Coronary artery (tissue), 2 donors: ENCODE measurements at regions not wholly inside any gene's neighbourhood (a gene's known extent, or its start where the extent isn't known, plus 50 kb on each side); places are given as distances from the start of the nearest gene placed in this dataset.
"Not testable (repeated sequence)": the region's sequence is repeated elsewhere in the genome, so short reads cannot be mapped to it uniquely, and the experiment has no call there.

Experiments
- DNase-seq: peaks from one replicate; pipeline ENCODE4 v3.0.0-alpha.2; 2017; ENCODE audit warnings: low spot score
- H3K27ac ChIP-seq, 2 donors: fragments of 200-600 bp; sonication (generic); one replicate each; pipeline ENCODE4 v1.5.1; 2016 to 2019
- H3K4me3 ChIP-seq: fragments of 200-600 bp; sonication (generic); 2 replicates; pipeline ENCODE4 v1.5.1; 2016; ENCODE audit warnings: mild to moderate bottlenecking, moderate library complexity
- TF ChIP-seq, protein P1 (sequence below): fragments of 200-600 bp; sonication (generic); IDR thresholded peaks from one replicate; pipeline ENCODE4 v1.5.1; 2019; ENCODE audit warnings: antibody characterized with exemption

DNA sequence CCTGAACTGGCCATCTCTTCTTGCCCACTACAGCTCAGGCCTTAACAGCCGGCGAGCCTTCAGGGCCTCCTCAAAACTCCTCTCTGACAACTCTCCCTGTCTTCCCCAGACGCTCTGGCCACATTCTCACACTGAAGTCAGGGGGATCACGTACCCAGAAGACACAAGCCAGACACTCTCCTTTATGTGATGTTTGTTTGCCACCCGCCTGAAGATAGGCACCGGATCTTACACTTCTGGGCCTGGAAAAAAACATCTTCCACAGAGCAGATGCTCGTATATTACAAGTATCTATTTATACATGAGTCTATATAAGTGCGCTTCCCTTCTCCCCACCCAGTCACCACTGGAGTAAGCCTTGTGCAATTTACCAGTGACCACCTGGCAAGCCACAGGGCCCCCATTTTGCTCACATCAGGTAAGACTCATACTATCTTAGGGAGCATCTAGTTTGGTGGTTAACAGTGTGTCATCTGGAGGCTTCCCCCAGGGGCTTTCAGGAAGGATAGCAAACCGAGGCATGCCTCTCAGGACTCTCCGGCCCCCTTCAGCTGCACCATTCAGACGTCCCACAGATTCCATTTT is 349.4 kb downstream of the SOX9 start:
- TF ChIP-seq, protein P1, sequence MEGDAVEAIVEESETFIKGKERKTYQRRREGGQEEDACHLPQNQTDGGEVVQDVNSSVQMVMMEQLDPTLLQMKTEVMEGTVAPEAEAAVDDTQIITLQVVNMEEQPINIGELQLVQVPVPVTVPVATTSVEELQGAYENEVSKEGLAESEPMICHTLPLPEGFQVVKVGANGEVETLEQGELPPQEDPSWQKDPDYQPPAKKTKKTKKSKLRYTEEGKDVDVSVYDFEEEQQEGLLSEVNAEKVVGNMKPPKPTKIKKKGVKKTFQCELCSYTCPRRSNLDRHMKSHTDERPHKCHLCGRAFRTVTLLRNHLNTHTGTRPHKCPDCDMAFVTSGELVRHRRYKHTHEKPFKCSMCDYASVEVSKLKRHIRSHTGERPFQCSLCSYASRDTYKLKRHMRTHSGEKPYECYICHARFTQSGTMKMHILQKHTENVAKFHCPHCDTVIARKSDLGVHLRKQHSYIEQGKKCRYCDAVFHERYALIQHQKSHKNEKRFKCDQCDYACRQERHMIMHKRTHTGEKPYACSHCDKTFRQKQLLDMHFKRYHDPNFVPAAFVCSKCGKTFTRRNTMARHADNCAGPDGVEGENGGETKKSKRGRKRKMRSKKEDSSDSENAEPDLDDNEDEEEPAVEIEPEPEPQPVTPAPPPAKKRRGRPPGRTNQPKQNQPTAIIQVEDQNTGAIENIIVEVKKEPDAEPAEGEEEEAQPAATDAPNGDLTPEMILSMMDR: no peak
- H3K4me3 ChIP-seq: no peak overlapping the region
- H3K27ac ChIP-seq: no peak overlapping the region
- DNase-seq: no peak

DNA sequence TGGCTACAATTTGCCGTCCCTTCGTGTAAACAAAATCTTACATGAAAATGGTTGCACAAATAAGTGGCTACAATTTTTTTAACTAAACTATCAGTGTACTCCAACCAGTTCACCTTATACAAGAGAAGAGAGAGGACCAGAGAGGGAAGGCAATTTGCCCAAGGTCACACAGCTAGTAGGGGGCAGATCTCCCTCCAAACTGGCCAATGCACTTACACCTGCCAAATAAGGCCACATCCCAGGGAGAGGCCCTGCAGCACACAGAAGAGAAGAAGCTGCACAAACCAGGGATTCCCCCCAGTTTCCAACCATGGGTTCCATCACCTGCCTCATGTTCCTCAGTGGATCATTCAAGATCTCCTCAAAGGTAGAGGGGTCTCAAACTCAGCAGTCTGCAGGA is 349.9 kb downstream of the SOX9 start:
- Histone ChIP-seq H3K27ac (no peak overlapping the region), H3K4me3 (no peak overlapping the region)
- TF ChIP-seq, protein P1: no peak
- DNase-seq: no peak

DNA sequence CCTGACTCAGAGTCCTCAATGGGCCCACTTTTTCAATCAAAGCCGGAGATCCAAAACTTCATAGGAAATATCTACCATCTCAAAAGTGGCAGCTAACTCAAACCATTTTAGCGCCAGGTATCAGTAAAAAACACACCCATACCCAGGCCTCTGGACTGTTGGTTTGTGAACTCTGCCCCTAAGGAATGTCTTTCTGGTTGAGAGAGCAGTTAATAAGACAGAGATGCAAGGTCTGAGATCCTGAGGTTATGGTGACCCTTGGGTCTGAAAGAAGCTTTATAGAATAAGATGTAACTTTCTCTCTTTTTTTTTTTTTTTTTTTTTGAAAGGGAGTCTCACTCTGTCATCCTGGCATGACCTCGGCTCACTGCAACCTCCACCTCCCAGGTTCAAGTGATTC is 350.5 kb downstream of the SOX9 start:
- H3K4me3 ChIP-seq: no peak overlapping the region
- H3K27ac ChIP-seq: no peak overlapping the region
- TF ChIP-seq, protein P1: no peak
- DNase-seq: no peak

DNA sequence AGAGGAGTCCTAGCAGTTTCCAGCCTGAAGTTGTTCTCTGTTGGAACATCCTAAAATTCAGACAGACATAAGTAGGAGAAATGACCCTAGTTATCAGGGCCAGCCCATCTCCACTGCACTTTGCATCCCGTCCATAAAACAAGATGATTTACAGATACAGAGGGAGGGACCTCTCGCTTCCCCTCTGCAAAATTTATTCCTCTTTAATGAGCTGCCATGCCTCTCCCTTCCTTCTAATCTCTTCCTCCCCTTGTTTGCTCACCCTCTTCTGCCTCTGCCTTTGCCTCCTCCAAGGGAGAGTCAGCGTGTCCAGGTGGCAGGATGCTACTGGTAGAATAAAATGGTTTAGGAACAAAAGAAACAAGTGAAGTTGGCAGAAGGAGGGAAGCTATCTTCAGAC is 351.3 kb downstream of the SOX9 start:
- Histone ChIP-seq H3K27ac (no peak overlapping the region), H3K4me3 (no peak overlapping the region)
- no peak for DNase-seq
- TF ChIP-seq, protein P1: no peak

DNA sequence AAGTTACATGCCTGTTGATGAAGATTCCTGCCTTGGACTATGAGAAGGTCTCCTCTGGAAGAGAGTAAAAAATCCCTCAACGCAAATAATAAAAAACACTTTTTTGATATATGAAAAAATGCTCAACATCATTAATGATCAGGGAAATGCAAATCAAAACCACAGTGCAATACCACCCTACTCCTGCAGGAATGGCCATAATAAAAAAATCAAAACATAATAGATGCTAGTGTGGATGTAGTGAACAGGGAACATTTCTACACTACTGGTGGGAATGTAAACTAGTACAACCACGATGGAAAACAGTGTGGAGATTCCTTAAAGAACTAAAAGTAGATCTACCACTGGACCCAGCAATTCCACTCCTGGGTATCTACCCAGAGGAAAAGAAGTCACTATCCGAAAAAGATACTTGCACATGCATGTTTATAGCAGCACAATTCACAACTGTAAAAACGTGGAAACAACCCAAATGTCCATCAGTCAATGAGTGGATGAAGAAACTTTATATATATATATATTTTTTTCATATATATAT is 352.1 kb downstream of the SOX9 start:
- not testable (repeated sequence) for H3K4me3 ChIP-seq, DNase-seq, H3K27ac ChIP-seq

DNA sequence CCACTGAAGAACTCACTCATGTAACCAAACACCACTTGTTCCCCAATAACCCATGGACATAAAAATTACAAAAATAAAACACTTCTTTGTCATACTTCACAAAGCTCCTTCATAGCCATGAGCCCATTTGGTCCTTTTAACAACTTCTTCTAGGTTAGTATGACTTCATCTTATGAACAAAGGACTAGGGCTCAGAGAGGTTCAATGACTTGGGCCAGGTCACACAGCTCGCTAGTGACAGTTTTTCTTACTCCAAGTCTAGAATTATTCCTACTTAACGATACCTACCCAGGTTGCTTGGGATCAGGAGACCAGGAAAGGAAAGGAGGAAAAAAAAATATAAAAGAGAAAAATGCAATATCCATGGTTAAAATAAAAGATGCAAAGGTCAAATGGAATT is 353.4 kb downstream of the SOX9 start:
- Histone ChIP-seq H3K4me3 (no peak overlapping the region), H3K27ac (no peak overlapping the region)
- TF ChIP-seq, protein P1: no peak
- DNase-seq: no peak

DNA sequence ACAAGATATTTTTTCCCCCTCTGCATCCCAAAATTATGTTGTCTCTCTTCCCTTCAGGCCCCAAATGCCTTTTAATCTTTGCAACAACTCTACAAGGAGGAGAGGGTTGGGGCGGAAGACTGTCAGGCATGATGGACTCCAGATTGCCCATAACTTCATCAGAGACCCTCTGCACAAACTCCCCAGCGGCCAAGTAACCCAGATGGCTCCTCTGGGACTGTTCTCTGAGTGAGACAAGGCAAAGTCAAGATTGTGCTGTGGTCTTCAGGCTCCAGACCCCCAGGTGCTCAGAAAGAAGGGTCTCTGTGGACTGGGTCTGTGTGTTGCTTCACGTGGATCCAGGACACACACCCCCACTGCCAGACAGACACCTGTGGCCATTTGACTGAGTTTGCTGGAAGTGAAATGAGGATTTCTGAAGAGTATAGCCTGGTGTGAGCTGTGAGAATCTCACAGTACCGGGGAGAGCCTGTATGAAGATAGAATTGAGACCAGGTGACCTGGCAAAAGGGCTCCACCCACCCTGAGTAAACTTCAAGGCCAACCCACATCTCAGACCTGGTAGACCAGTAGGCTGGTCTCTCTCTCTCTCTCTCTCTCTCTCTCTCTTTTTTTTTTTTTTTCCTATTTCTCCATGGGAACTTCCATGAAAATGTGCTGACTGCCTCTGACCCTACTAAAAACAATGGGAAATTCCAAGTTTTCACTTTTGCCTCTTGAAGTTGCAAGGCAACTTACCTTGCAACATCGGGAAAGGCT is 354.1 kb downstream of the SOX9 start:
- no peak for DNase-seq
- no peak overlapping the region for H3K27ac ChIP-seq
- TF ChIP-seq, protein P1: no peak
- H3K4me3 ChIP-seq: no peak overlapping the region
